ENCODE measurements at regions not wholly inside any gene's neighbourhood (a gene's known extent, or its start where the extent isn't known, plus 50 kb on each side); places are given as distances from the start of the nearest gene placed in this dataset.
A peak's percentile ranks its signal among the peaks of the same experiment; 100 is the strongest.

DNA sequence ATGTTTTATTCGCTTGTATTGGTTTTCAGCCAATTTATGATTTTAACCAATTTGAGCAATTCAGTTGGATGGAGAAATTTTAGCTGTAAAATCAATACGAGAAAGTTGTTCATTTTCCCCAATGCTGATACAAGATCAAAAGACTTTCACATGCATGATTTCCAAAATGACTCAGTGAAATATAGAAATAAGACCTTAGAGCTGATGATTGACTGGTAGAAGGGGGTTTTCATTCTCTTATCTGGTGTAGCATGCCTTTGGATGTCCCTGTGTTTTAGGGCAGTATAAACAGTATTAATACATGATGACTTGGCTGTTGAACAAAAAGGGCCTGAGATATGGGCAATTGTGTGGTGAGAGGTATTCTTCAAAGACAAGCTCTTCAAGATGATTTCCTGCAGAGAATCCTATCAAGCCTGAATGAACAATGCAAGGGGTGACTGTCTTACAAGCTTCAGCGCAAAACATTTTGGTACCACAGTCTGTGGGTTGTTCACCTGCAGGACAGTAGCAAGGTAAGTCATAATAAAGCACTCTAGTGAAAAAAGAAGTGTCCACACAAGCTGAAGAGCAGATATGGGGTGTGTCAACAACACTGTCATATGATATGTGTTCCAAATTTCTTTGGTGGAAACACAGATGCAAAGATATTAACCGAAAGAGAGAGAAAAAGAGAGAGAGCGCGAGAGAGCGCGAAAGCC is 156.2 kb downstream of the TNFSF18 start:
- no peak for TF ChIP-seq USF2 (IDR thresholded peaks at IDR 0.05; ENCODE audit: low read depth, low read length)
- TF ChIP-seq, protein P1, sequence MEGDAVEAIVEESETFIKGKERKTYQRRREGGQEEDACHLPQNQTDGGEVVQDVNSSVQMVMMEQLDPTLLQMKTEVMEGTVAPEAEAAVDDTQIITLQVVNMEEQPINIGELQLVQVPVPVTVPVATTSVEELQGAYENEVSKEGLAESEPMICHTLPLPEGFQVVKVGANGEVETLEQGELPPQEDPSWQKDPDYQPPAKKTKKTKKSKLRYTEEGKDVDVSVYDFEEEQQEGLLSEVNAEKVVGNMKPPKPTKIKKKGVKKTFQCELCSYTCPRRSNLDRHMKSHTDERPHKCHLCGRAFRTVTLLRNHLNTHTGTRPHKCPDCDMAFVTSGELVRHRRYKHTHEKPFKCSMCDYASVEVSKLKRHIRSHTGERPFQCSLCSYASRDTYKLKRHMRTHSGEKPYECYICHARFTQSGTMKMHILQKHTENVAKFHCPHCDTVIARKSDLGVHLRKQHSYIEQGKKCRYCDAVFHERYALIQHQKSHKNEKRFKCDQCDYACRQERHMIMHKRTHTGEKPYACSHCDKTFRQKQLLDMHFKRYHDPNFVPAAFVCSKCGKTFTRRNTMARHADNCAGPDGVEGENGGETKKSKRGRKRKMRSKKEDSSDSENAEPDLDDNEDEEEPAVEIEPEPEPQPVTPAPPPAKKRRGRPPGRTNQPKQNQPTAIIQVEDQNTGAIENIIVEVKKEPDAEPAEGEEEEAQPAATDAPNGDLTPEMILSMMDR (conservative IDR thresholded peaks at IDR 0.05; ENCODE audit: low read depth, low read length), result no peak
- no peak for TF ChIP-seq POLR2A (IDR thresholded peaks at IDR 0.05; ENCODE audit: low read depth, low read length)
- TF ChIP-seq RCOR1 (IDR thresholded peaks at IDR 0.05; ENCODE audit: insufficient replicate concordance, low read length), result no peak
- no peak for TF ChIP-seq BHLHE40 (IDR thresholded peaks at IDR 0.05; ENCODE audit: low read depth, low read length)
- no peak for TF ChIP-seq FOS (IDR thresholded peaks at IDR 0.05; ENCODE audit: low read depth, low read length)
- TF ChIP-seq RFX5 (IDR thresholded peaks at IDR 0.05; ENCODE audit: low read depth, low read length), result no peak
- no peak for TF ChIP-seq SMC3 (IDR thresholded peaks at IDR 0.05; ENCODE audit: low read depth, low read length)
- no peak for TF ChIP-seq MAFK (IDR thresholded peaks at IDR 0.05; ENCODE audit: low read depth, low read length)
- TF ChIP-seq MAZ (IDR thresholded peaks at IDR 0.05; ENCODE audit: borderline replicate concordance, low read depth, low read length), result no peak
- no peak for TF ChIP-seq CEBPB (IDR thresholded peaks at IDR 0.05; ENCODE audit: low read depth, low read length)
- no peak for TF ChIP-seq MXI1 (IDR thresholded peaks at IDR 0.05; ENCODE audit: borderline replicate concordance, low read depth, low read length)
- TF ChIP-seq CHD1 (IDR thresholded peaks at IDR 0.05; ENCODE audit: low read depth, low read length), result no peak
- DNase-seq (no peak), ATAC-seq (ENCODE audit: low read depth) (no peak)
- Histone ChIP-seq H2BK120ac (ENCODE audit: low read depth, low read length) (peak overlapping the region; percentile 93), H3K4me3 (ENCODE audit: insufficient read depth, low read depth, low read length) (no peak overlapping the region), H2BK15ac (ENCODE audit: low read depth, low read length) (peak overlapping the region; percentile 87), H4K91ac (ENCODE audit: insufficient read depth, low read depth, low read length) (peak overlapping the region; percentile 78), H3K4me2 (ENCODE audit: low read depth, low read length) (peak overlapping the region; percentile 75; the same call in 1 of the 2 replicates), H3K36me3 (ENCODE audit: control insufficient read depth, insufficient read depth, low read length) (no peaks in the 10 kb centered on the region), H2BK5ac (ENCODE audit: low read depth, low read length, poor library complexity, severe bottlenecking) (peak overlapping the region; percentile 73), H2AFZ (replicated peaks; ENCODE audit: low read length, poor library complexity) (no peak overlapping the region), H4K8ac (ENCODE audit: low read depth in 2 of 2, low read length in 2 of 2) (peak overlapping the region; percentile 23 to 78; a peak in 3 of 4 replicates), H3K27me3 (ENCODE audit: control insufficient read depth, insufficient read depth, low read length) (no peaks in the 10 kb centered on the region), H3K14ac (replicated peaks; ENCODE audit: low read depth, low read length) (peak overlapping the region; percentile 45; the same call in 1 of the 2 replicates), H3K27ac (ENCODE audit: insufficient read depth, low read length) (no peak overlapping the region), H3K9me3 (ENCODE audit: control insufficient read depth, insufficient read depth, low read length) (no peaks in the 10 kb centered on the region), H2BK20ac (ENCODE audit: low read depth, low read length) (peak overlapping the region; percentile 68), H3K79me1 (ENCODE audit: low read depth in 1 of 2, low read length in 2 of 2) (no peaks in the 10 kb centered on the region), H4K5ac (ENCODE audit: low read depth, low read length) (peak overlapping the region; percentile 30; the same call in 1 of the 2 replicates), H3K23ac (ENCODE audit: low read depth, low read length) (peak overlapping the region; percentile 55; the same call in 1 of the 2 replicates), H3K4ac (ENCODE audit: low read depth, low read length) (peak overlapping the region; percentile 49), H3K9me1 (ENCODE audit: insufficient read depth, low read length) (peaks cover 5% of the 10 kb centered on the region; the same call in 1 of the 2 replicates), H3K56ac (ENCODE audit: extremely low read depth, insufficient read depth, low read length) (no peak overlapping the region), H2AK9ac (replicated peaks; ENCODE audit: low read depth, low read length, poor library complexity) (no peak overlapping the region), H3K4me1 (ENCODE audit: control insufficient read depth, insufficient read depth, low read length) (peaks cover 6% of the 10 kb centered on the region), H3K18ac (ENCODE audit: low read depth, low read length) (peak overlapping the region; percentile 44; the same call in 1 of the 2 replicates), H3K9ac (ENCODE audit: low read depth, low read length) (no peak overlapping the region), H4K20me1 (ENCODE audit: insufficient read depth, low read length) (no peaks in the 10 kb centered on the region), H2AK5ac (ENCODE audit: low read depth, low read length) (peak overlapping the region; percentile 57; the same call in 1 of the 2 replicates)
- dilution Hi-C loops (cut with HindIII; ENCODE audit: low sequenced_read_pairs, unreplicated experiment), result no loop called here
- ChIA-PET CTCF (interaction anchor here (0.9 kb wide), 1 partner anchor 57 kb away, joined by 3 read pairs; no protein-coding TSS in a partner anchor), POLR2A (ENCODE audit: unreplicated experiment) (interaction anchor here (1.3 kb wide), 1 partner anchor 69 kb away, joined by 5 read pairs; no protein-coding TSS in a partner anchor)
- intact Hi-C loops (cut with micrococcal nuclease), result loop anchor here (5.0 kb wide), 1 partner anchor 32 kb away; no protein-coding TSS in a partner anchor
- no TSS peak for BruUV-seq (replicated peaks)
- no CpG with 5 or more reads among the region's 8 CpGs for WGBS, 2 experiments (ENCODE audit: extremely low coverage in 2 of 2, insufficient read length in 1 of 2)
- in situ Hi-C loops (cut with MboI; ENCODE audit: low sequenced_read_pairs), result no loop called here

Measured in IMR-90 (cell line).